Activated T-helper 2 cell treated with anti-CD3 and anti-CD28 coated beads, Interferon-gamma antibody, Interleukin-2, Interleukin-4, amounts not matched to agents 10 μg/mL and 5 μg/mL and 100 μg/mL, durations not matched to agents 14 hours and 24 hours and 36 hours (primary cell): ENCODE measurements at regions not wholly inside any gene's neighbourhood (a gene's known extent, or its start where the extent isn't known, plus 50 kb on each side); places are given as distances from the start of the nearest gene placed in this dataset.

Source experiments
- DNase-seq: peaks from one replicate; pipeline ENCODE4 v3.0.0; 2021; ENCODE audit warnings: low spot score
- H3K27ac Mint-ChIP-seq: one replicate; pipeline ENCODE4 v1.8.0; 2021; ENCODE audit warnings: mixed read lengths
- H3K27me3 Mint-ChIP-seq: one replicate; pipeline ENCODE4 v1.8.0; 2021; ENCODE audit warnings: low read depth, mixed read lengths
- H3K36me3 Mint-ChIP-seq: one replicate; pipeline ENCODE4 v1.8.0; 2021; ENCODE audit warnings: low read depth, mixed read lengths
- H3K4me1 Mint-ChIP-seq: one replicate; pipeline ENCODE4 v1.8.0; 2021; ENCODE audit warnings: low read depth, mixed read lengths
- H3K4me3 Mint-ChIP-seq: one replicate; pipeline ENCODE4 v1.8.0; 2021; ENCODE audit warnings: low read depth, mild to moderate bottlenecking, moderate library complexity, mixed read lengths
- H3K9me3 Mint-ChIP-seq: one replicate; pipeline ENCODE4 v1.8.0; 2021; ENCODE audit warnings: mixed read lengths
- intact Hi-C: fragments of 100-400 bp; cut with micrococcal nuclease; formaldehyde crosslinking; loops from one replicate; pipeline ENCODE4 v1.15.1; 2023

DNA sequence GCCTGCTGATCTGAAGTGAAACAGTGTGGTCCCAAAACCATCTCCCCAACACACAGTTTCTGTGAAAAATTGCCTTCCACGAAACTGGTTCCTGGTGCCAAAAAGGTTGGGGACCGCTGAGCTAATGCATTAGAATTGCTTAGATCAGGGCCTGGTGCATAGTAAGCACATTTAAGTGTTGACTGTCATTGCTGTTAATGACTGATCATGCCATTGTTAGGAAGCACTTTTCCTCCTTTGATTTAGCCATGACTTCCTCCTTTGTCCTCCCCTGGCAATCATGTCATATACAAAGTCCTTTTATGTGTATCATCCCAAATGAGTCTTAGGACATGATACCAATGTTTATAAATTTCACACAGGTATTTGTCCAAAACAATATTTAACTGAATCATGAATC, 81.5 kb upstream of the ATP11B start:
- intact Hi-C loops: loop anchor here (5.0 to 10.0 kb wide), 2 partner anchors 75 to 163 kb away; no protein-coding TSS in a partner anchor
- no peak overlapping the region for H3K4me3 Mint-ChIP-seq
- H3K36me3 Mint-ChIP-seq: no peaks in the 10 kb centered on the region
- DNase-seq: no peak
- peaks cover 1% of the 10 kb centered on the region for H3K27me3 Mint-ChIP-seq
- peaks cover 11% of the 10 kb centered on the region for H3K4me1 Mint-ChIP-seq
- no peak overlapping the region for H3K27ac Mint-ChIP-seq
- no peaks in the 10 kb centered on the region for H3K9me3 Mint-ChIP-seq

GRCh38 chr3:182713111-182713510, 80.2 kb upstream of the ATP11B start:
- H3K27me3 Mint-ChIP-seq: no peaks in the 10 kb centered on the region
- no peaks in the 10 kb centered on the region for H3K9me3 Mint-ChIP-seq
- DNase-seq: no peak
- intact Hi-C loops: loop anchor here (5.0 to 10.0 kb wide), 2 partner anchors 74 to 162 kb away; no protein-coding TSS in a partner anchor
- H3K36me3 Mint-ChIP-seq: no peaks in the 10 kb centered on the region
- H3K27ac Mint-ChIP-seq: no peak overlapping the region
- peaks cover 11% of the 10 kb centered on the region for H3K4me1 Mint-ChIP-seq
- no peak overlapping the region for H3K4me3 Mint-ChIP-seq

- no peaks in the 10 kb centered on the region for H3K27me3 Mint-ChIP-seq
Observed at GRCh38 chr3:182713743-182714517, 79.4 kb upstream of the ATP11B start.

DNA sequence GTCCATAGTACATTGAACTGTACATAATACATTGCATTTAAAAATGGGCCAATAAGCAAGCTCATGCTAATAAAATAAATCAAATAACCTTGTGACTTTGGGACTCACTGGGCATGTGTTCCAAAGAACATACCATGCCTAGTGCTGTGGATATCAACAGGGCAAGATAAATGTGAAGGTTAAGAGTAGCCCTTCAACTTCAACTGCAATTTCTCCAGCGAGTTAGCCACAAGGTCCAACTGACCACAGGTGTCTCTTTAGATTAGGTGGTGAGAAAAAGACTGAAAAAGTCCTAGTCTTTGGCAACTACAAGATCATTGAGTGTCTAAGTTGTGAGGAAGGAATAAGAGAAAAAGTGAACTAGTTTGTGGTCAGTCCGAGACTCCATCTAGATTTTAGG, 78.3 kb upstream of the ATP11B start:
- intact Hi-C loops: loop anchor here (10.0 kb wide), 1 partner anchor 160 kb away; no protein-coding TSS in a partner anchor
- H3K4me1 Mint-ChIP-seq: peaks cover 11% of the 10 kb centered on the region
- H3K27me3 Mint-ChIP-seq: no peaks in the 10 kb centered on the region
- no peaks in the 10 kb centered on the region for H3K9me3 Mint-ChIP-seq
- H3K27ac Mint-ChIP-seq: no peak overlapping the region
- DNase-seq: no peak
- no peaks in the 10 kb centered on the region for H3K36me3 Mint-ChIP-seq
- H3K4me3 Mint-ChIP-seq: no peak overlapping the region

More at GRCh38 chr3:182713743-182714517, 79.4 kb upstream of the ATP11B start:
- H3K27ac Mint-ChIP-seq: no peak overlapping the region
- H3K4me1 Mint-ChIP-seq: peaks cover 11% of the 10 kb centered on the region
- H3K9me3 Mint-ChIP-seq: no peaks in the 10 kb centered on the region
- H3K4me3 Mint-ChIP-seq: no peak overlapping the region
- no peaks in the 10 kb centered on the region for H3K36me3 Mint-ChIP-seq
- intact Hi-C loops: loop anchor here (1.0 to 10.0 kb wide), 3 partner anchors 73 to 161 kb away; no protein-coding TSS in a partner anchor
- no peak for DNase-seq

GRCh38 chr3:182716114-182716688, 77.1 kb upstream of the ATP11B start:
- no peaks in the 10 kb centered on the region for H3K9me3 Mint-ChIP-seq
- no peak overlapping the region for H3K4me3 Mint-ChIP-seq
- intact Hi-C loops: loop anchor here (10.0 kb wide), 1 partner anchor 159 kb away; no protein-coding TSS in a partner anchor
- no peak overlapping the region for H3K27ac Mint-ChIP-seq
- H3K36me3 Mint-ChIP-seq: no peaks in the 10 kb centered on the region
- no peak for DNase-seq
- no peaks in the 10 kb centered on the region for H3K27me3 Mint-ChIP-seq
- peaks cover 11% of the 10 kb centered on the region for H3K4me1 Mint-ChIP-seq

- no peaks in the 10 kb centered on the region for H3K36me3 Mint-ChIP-seq
- intact Hi-C loops: loop anchor here (10.0 kb wide), 1 partner anchor 158 kb away; no protein-coding TSS in a partner anchor
- DNase-seq: no peak
- peaks cover 11% of the 10 kb centered on the region for H3K4me1 Mint-ChIP-seq
- no peak overlapping the region for H3K27ac Mint-ChIP-seq
- no peaks in the 10 kb centered on the region for H3K9me3 Mint-ChIP-seq
- H3K27me3 Mint-ChIP-seq: no peaks in the 10 kb centered on the region
- H3K4me3 Mint-ChIP-seq: no peak overlapping the region
Observed at GRCh38 chr3:182717216-182717615, 76.1 kb upstream of the ATP11B start.

GRCh38 chr3:182722907-182723306, 70.4 kb upstream of the ATP11B start:
- H3K9me3 Mint-ChIP-seq: no peaks in the 10 kb centered on the region
- H3K27me3 Mint-ChIP-seq: peaks cover 2% of the 10 kb centered on the region
- no peaks in the 10 kb centered on the region for H3K4me1 Mint-ChIP-seq
- H3K4me3 Mint-ChIP-seq: no peak overlapping the region
- intact Hi-C loops: no loop called here
- H3K36me3 Mint-ChIP-seq: no peaks in the 10 kb centered on the region
- no peak for DNase-seq
- no peak overlapping the region for H3K27ac Mint-ChIP-seq

DNA sequence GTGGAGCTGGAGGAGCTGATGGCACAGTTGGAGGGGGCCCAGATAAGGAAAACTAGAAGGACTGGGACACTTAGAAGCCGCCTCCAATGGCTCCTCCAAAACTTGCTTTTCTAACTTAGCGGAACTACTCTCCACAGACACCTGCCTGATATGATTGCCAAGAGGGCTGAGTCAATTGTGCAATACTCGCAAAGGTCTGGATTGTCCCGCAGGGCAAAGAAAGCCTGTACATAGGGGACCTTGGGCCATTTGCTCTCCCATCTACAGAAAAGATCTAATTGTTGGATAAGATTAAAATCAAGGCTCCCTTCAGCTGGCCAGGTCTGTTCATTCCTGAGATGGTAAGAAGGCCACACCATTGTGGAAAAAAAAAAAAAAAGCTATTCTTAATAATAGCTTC, 69.7 kb upstream of the ATP11B start:
- no peak overlapping the region for H3K27ac Mint-ChIP-seq
- H3K9me3 Mint-ChIP-seq: no peaks in the 10 kb centered on the region
- H3K4me3 Mint-ChIP-seq: no peak overlapping the region
- intact Hi-C loops: no loop called here
- no peak for DNase-seq
- no peaks in the 10 kb centered on the region for H3K36me3 Mint-ChIP-seq
- H3K4me1 Mint-ChIP-seq: no peaks in the 10 kb centered on the region
- H3K27me3 Mint-ChIP-seq: peaks cover 2% of the 10 kb centered on the region

DNA sequence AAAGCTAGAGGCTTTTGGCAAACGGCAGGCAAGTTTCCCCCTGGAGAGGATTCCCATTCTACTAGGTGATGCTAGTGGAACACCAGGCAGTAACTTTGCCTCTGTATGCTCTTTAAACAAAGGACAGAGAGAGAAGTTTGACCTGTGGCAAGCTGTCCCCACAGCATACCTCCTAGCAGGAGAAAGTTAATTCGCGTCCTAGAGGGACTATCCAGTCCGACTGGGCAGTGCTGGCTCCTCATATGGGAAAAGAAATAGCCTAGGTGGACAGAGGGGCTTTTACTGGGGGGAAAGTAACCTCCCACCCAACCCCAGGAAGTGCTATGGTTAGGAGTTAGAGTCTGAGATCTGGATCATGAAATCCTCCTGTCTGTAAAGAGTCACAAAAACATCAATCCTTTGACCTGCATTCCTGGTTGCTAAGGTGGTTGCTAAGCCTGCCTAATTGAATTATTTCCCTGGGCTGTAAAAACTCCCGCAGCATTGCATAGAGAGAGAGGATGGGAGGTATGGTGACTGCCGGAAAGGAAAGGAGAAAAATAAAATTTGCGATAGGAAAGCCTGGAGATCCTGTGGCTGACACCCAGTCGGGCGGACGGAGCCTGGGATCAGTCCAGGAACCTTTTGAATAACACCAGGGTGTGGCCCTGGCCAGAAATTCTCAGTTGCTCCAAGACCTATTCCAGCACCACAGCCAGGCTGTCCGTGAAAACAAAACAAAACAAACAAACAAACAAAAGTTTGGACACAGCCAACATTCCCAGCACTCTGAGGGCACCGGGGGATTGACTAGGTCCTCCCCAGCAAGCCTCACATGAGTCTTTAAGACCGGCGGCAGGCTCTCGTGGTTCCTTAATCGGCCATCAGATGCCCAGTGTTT, 67.7 kb upstream of the ATP11B start:
- no peak overlapping the region for H3K4me3 Mint-ChIP-seq
- DNase-seq: no peak
- peaks cover 10% of the 10 kb centered on the region for H3K4me1 Mint-ChIP-seq
- H3K27ac Mint-ChIP-seq: no peak overlapping the region
- no peaks in the 10 kb centered on the region for H3K9me3 Mint-ChIP-seq
- H3K27me3 Mint-ChIP-seq: peaks cover 4% of the 10 kb centered on the region
- H3K36me3 Mint-ChIP-seq: no peaks in the 10 kb centered on the region
- intact Hi-C loops: no loop called here

- intact Hi-C loops: no loop called here
- Mint-ChIP-seq H3K36me3 (no peaks in the 10 kb centered on the region), H3K27ac (no peak overlapping the region), H3K27me3 (peaks cover 4% of the 10 kb centered on the region), H3K4me3 (no peak overlapping the region), H3K9me3 (no peaks in the 10 kb centered on the region), H3K4me1 (peaks cover 11% of the 10 kb centered on the region)
- no peak for DNase-seq
Observed at GRCh38 chr3:182726258-182727142, 66.8 kb upstream of the ATP11B start.

DNA sequence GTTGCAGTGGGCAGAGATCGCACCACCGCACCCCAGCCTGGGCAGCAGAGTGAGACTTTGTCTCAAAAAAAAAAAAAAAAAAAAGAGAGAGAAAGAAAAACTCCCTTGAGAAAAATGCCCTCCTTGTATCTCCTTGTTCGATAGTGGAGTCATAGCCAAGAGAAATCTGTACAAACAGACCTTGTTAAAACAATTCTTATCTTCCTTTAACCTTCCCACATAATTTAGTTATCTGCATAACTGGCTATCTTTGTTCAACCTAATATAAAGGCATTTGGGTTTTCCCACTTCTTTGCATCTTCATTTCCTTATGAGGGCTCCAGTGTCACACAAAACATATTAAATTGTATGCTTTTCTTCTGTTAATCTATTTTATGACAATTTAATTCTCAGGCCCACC, 65.1 kb upstream of the ATP11B start:
- H3K27me3 Mint-ChIP-seq: peaks cover 5% of the 10 kb centered on the region
- DNase-seq: no peak
- no peaks in the 10 kb centered on the region for H3K9me3 Mint-ChIP-seq
- H3K36me3 Mint-ChIP-seq: no peaks in the 10 kb centered on the region
- H3K4me3 Mint-ChIP-seq: no peak overlapping the region
- peaks cover 15% of the 10 kb centered on the region for H3K4me1 Mint-ChIP-seq
- intact Hi-C loops: no loop called here
- no peak overlapping the region for H3K27ac Mint-ChIP-seq
